Caco-2 (cell line): ENCODE measurements at regions not wholly inside any gene's neighbourhood (a gene's known extent, or its start where the extent isn't known, plus 50 kb on each side); places are given as distances from the start of the nearest gene placed in this dataset.
"Not testable (repeated sequence)": the region's sequence is repeated elsewhere in the genome, so short reads cannot be mapped to it uniquely, and the experiment has no call there.

ENCODE experiments used
- BruUV-seq: library from RNA; stranded (reverse); fragments of 400-500 nt; replicated peaks from 2 replicates; lab custom pipeline; 2021; lab: Mats Ljungman, UMichigan
- CTCF ChIA-PET: fragments of 300-600 bp; sonication (Branson Sonifier 250); formaldehyde crosslinking; loops from one replicate; lab custom pipeline; 2022; ENCODE audit warnings: antibody characterized with exemption; lab: Charles Lee
- POLR2A ChIA-PET: fragments of 300-600 bp; sonication (Branson Sonifier 250); formaldehyde crosslinking; loops from one replicate; lab custom pipeline; 2022; ENCODE audit warnings: antibody characterized with exemption; lab: Charles Lee
- DNase-seq, 2 experiments: peaks; one replicate each; pipeline versions ENCODE4 v3.0.0 to v3.0.0-alpha.2; 2020 to 2022
- H3K27me3 ChIP-seq: replicated peaks from 2 replicates; pipeline ENCODE4 v1.6.0; 2011; ENCODE audit warnings: low read length; ENCODE audit not compliant: control insufficient read depth, insufficient read depth
- H3K36me3 ChIP-seq: 2 replicates; pipeline ENCODE4 v1.5.1; 2011; ENCODE audit warnings: low read length; ENCODE audit not compliant: control insufficient read depth, insufficient read depth
- H3K4me1 ChIP-seq: fragments of 250-450 bp; sonication (Bioruptor Pico); 2 replicates; pipeline ENCODE4 v1.5.1; 2020; ENCODE audit warnings: mild to moderate bottlenecking
- H3K4me3 ChIP-seq: 2 replicates; pipeline ENCODE4 v1.5.1; 2011; ENCODE audit warnings: low read depth, mild to moderate bottlenecking, control low read depth, low read length
- H3K9me3 ChIP-seq: fragments of 250-450 bp; sonication (Bioruptor Pico); 2 replicates; pipeline ENCODE4 v1.5.1; 2020; ENCODE audit warnings: mild to moderate bottlenecking, moderate library complexity
- H3K27ac Mint-ChIP-seq: one replicate; pipeline ENCODE4 v1.8.0; 2022; ENCODE audit warnings: mixed read lengths; ENCODE audit not compliant: unreplicated experiment
- H3K27me3 Mint-ChIP-seq: one replicate; pipeline ENCODE4 v1.8.0; 2022; ENCODE audit warnings: mixed read lengths; ENCODE audit not compliant: insufficient read depth, unreplicated experiment
- H3K36me3 Mint-ChIP-seq: one replicate; pipeline ENCODE4 v1.8.0; 2022; ENCODE audit warnings: mild to moderate bottlenecking, mixed read lengths; ENCODE audit not compliant: insufficient read depth, unreplicated experiment
- H3K4me1 Mint-ChIP-seq: one replicate; pipeline ENCODE4 v1.8.0; 2022; ENCODE audit warnings: low read depth, mixed read lengths; ENCODE audit not compliant: unreplicated experiment
- H3K4me3 Mint-ChIP-seq: one replicate; pipeline ENCODE4 v1.8.0; 2022; ENCODE audit warnings: mild to moderate bottlenecking, moderate library complexity, mixed read lengths; ENCODE audit not compliant: unreplicated experiment
- H3K9me3 Mint-ChIP-seq: one replicate; pipeline ENCODE4 v1.8.0; 2022; ENCODE audit warnings: mixed read lengths; ENCODE audit not compliant: unreplicated experiment
- intact Hi-C: fragments of 100-400 bp; cut with micrococcal nuclease; formaldehyde crosslinking; loops from one replicate; pipeline ENCODE4 v1.10.0; 2022; ENCODE audit not compliant: unreplicated experiment
- TF ChIP-seq, protein P1 (sequence below), 2 experiments: fragments of 200-600 bp in 1 of 2; IDR thresholded peaks; 1 replicate in 1 of 2; 2 replicates in 1 of 2; pipeline versions ENCODE4 v1.5.1 to v1.8.0; 2011 to 2022; ENCODE audit warnings: antibody characterized with exemption in 1 of 2, control low read depth in 1 of 2, inconsistent platforms in 1 of 2, low read depth in 1 of 2, low read length in 1 of 2, mild to moderate bottlenecking in 1 of 2, moderate library complexity in 1 of 2; ENCODE audit not compliant: insufficient read depth in 1 of 2, severe bottlenecking in 1 of 2, unreplicated experiment in 1 of 2

DNA sequence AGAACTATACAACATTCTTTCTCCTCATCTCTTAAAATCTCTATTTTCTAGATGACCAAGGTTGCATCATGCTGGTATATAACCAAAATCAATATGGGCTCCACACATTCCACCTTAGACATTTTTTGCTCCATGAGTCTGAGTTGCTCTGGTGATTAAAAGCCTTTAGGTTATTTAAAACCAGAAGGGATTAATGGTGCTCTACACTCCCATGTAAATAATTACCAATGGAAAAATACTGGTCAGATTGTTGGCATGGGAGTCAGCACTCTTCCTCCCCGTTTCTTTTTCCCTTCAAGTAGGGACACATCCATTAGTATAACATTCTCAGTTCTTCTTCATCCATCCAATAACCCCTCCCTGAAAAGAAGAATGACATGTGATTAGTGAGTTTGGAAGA, 747.7 kb downstream of the PCDH17 start:
- no peak overlapping the region for H3K4me3 Mint-ChIP-seq
- no peaks in the 10 kb centered on the region for H3K9me3 ChIP-seq
- H3K27me3 Mint-ChIP-seq, result peaks cover 5% of the 10 kb centered on the region
- H3K9me3 Mint-ChIP-seq, result no peaks in the 10 kb centered on the region
- intact Hi-C loops, result no loop called here
- POLR2A ChIA-PET, result no interaction called here
- H3K4me1 Mint-ChIP-seq, result no peaks in the 10 kb centered on the region
- H3K36me3 Mint-ChIP-seq, result no peaks in the 10 kb centered on the region
- no peak overlapping the region for H3K4me3 ChIP-seq
- no peaks in the 10 kb centered on the region for H3K36me3 ChIP-seq
- BruUV-seq, result no TSS peak
- DNase-seq, result no peak
- TF ChIP-seq, protein P1, sequence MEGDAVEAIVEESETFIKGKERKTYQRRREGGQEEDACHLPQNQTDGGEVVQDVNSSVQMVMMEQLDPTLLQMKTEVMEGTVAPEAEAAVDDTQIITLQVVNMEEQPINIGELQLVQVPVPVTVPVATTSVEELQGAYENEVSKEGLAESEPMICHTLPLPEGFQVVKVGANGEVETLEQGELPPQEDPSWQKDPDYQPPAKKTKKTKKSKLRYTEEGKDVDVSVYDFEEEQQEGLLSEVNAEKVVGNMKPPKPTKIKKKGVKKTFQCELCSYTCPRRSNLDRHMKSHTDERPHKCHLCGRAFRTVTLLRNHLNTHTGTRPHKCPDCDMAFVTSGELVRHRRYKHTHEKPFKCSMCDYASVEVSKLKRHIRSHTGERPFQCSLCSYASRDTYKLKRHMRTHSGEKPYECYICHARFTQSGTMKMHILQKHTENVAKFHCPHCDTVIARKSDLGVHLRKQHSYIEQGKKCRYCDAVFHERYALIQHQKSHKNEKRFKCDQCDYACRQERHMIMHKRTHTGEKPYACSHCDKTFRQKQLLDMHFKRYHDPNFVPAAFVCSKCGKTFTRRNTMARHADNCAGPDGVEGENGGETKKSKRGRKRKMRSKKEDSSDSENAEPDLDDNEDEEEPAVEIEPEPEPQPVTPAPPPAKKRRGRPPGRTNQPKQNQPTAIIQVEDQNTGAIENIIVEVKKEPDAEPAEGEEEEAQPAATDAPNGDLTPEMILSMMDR (IDR thresholded peaks at IDR 0.05; ENCODE audit: insufficient read depth in 1 of 2, low read depth in 1 of 2, low read length in 1 of 2, severe bottlenecking in 1 of 2, unreplicated experiment in 1 of 2), result no peak
- CTCF ChIA-PET, result no interaction called here
- H3K27me3 ChIP-seq, result no peaks in the 10 kb centered on the region
- no peaks in the 10 kb centered on the region for H3K4me1 ChIP-seq
- no peak overlapping the region for H3K27ac Mint-ChIP-seq

DNA sequence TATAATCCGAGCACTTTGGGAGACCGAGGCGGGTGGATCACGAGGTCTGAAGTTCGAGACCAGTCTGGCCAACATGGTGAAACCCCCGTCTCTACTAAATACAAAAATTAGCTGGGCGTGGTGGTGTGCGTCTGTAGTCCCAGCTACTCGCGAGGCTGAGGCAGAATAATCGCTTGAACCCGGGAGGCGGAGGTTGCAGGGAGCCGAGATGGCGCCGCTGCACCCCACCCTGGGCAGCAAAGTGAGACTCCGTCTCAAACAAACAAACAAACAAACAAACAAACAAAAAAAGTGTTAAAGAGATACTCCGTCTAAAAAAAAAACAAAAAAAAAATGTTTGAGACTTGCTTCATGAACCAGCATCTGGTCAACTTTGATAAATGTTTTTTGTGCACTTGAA, 753.8 kb downstream of the PCDH17 start:
- CTCF ChIA-PET, H3K4me1 ChIP-seq, H3K4me1 Mint-ChIP-seq, H3K9me3 Mint-ChIP-seq, H3K36me3 ChIP-seq, H3K27ac Mint-ChIP-seq, DNase-seq, intact Hi-C loops, H3K9me3 ChIP-seq, H3K27me3 Mint-ChIP-seq, BruUV-seq, H3K4me3 Mint-ChIP-seq, H3K4me3 ChIP-seq, H3K27me3 ChIP-seq, POLR2A ChIA-PET, H3K36me3 Mint-ChIP-seq: not testable (repeated sequence)

DNA sequence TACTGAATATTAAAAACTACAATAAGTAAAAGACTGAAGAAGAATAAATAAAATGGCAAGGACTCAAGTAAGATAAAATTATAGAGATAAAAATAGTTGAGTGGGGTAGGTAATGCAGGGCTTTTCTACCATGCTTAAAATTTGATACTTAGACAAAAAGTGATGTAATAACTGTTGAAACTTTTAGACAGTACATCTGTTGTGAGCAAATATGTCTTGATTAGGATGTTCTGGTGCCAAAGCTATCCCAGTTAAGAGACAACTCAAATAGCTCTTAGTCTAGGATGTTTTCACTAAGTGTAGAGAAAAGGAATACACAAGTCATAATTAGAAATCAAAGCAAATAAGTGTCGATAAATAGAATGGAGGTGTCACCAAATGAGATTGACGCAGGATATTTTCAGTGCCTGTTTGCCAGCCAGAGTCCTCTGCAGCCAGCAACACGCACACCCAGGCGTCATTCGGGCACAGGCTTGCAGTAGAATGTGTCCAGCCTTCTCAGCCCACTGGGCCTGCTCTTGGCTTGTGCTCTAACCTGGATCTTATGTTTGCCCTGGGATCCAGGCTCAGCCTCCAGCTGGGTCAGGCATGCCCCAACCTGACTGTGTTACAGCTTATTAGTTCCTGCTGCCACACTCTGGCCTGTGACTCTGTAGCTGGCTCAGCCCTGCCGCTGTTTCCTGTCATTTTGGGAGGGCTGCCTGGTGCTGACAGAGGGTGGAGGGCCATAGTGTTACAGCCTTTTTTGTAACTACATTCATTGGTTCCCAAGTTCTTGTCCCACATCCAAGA, 766.2 kb downstream of the PCDH17 start:
- no peaks in the 10 kb centered on the region for H3K4me1 ChIP-seq
- intact Hi-C loops, result no loop called here
- ChIA-PET CTCF (no interaction called here), POLR2A (no interaction called here)
- H3K4me3 ChIP-seq, result no peak overlapping the region
- no peaks in the 10 kb centered on the region for H3K36me3 ChIP-seq
- TF ChIP-seq, protein P1 (IDR thresholded peaks at IDR 0.05; ENCODE audit: insufficient read depth in 1 of 2, low read depth in 1 of 2, low read length in 1 of 2, severe bottlenecking in 1 of 2, unreplicated experiment in 1 of 2), result no peak
- Mint-ChIP-seq H3K27ac (no peak overlapping the region), H3K4me1 (no peaks in the 10 kb centered on the region), H3K27me3 (peaks cover 3% of the 10 kb centered on the region), H3K4me3 (no peak overlapping the region), H3K36me3 (no peaks in the 10 kb centered on the region), H3K9me3 (peaks cover 36% of the 10 kb centered on the region)
- H3K9me3 ChIP-seq, result peaks cover 13% of the 10 kb centered on the region; the same call in 1 of the 2 replicates
- no peaks in the 10 kb centered on the region for H3K27me3 ChIP-seq
- DNase-seq, result no peak
- no TSS peak for BruUV-seq
